K562 (cell line): ENCODE measurements at regions not wholly inside any gene's neighbourhood (a gene's known extent, or its start where the extent isn't known, plus 50 kb on each side); places are given as distances from the start of the nearest gene placed in this dataset.

Experiments used
- POLR2B ChIP-seq: fragments of 450-650 bp; IDR thresholded peaks from 2 replicates; pipeline ENCODE4 v1.6.1; 2018; ENCODE audit warnings: low read depth; ENCODE audit not compliant: partially characterized antibody
- RAD21 ChIP-seq, 2 experiments: fragments of 250-450 bp in 1 of 2; fragments of 450-650 bp in 1 of 2; sonication (Bioruptor Pico) in 1 of 2; formaldehyde crosslinking in 1 of 2; IDR thresholded peaks in 1 of 2; conservative IDR thresholded peaks in 1 of 2; 2 replicates each; pipeline versions ENCODE4 v1.4.0 to v1.8.0; 2020 to 2022; ENCODE audit warnings: mild to moderate bottlenecking in 2 of 2, moderate library complexity in 1 of 2
- REST ChIP-seq, 2 experiments: fragments of 450-650 bp; formaldehyde crosslinking in 1 of 2; IDR thresholded peaks; 2 replicates each; pipeline versions ENCODE4 v1.4.0 to v1.6.1; 2014 to 2020; ENCODE audit warnings: mild to moderate bottlenecking in 2 of 2, borderline replicate concordance in 1 of 2, low read depth in 1 of 2
- ZNF174 ChIP-seq: fragments of 250-450 bp; sonication (Bioruptor Pico); IDR thresholded peaks from 2 replicates; pipeline ENCODE4 v1.4.0; 2020; ENCODE audit warnings: mild to moderate bottlenecking
- ZNF184 ChIP-seq: sonication (generic); formaldehyde crosslinking; IDR thresholded peaks from 2 replicates; pipeline ENCODE4 v1.5.0; 2020; ENCODE audit warnings: missing genetic modification reagents
- ZNF282 ChIP-seq: sonication (generic); formaldehyde crosslinking; IDR thresholded peaks from 2 replicates; pipeline ENCODE4 v1.8.1; 2023; ENCODE audit warnings: missing genetic modification reagents
- TF ChIP-seq, protein P1 (sequence below), 3 experiments: IDR thresholded peaks in 2 of 3; conservative IDR thresholded peaks in 1 of 3; 2 replicates each; pipeline ENCODE4 v1.5.1; 2011 to 2012; ENCODE audit warnings: low read length in 3 of 3, mild to moderate bottlenecking in 3 of 3, control low read depth in 2 of 3, improper control_type of control experiment in 1 of 3, inconsistent platforms in 1 of 3, low read depth in 1 of 3, mixed read lengths in 1 of 3, moderate library complexity in 1 of 3; ENCODE audit not compliant: insufficient read depth in 2 of 3

GRCh38 chr9:8207596-8207995 lies 408.0 kb upstream of the DMAC1 start:
- TF ChIP-seq, protein P1, sequence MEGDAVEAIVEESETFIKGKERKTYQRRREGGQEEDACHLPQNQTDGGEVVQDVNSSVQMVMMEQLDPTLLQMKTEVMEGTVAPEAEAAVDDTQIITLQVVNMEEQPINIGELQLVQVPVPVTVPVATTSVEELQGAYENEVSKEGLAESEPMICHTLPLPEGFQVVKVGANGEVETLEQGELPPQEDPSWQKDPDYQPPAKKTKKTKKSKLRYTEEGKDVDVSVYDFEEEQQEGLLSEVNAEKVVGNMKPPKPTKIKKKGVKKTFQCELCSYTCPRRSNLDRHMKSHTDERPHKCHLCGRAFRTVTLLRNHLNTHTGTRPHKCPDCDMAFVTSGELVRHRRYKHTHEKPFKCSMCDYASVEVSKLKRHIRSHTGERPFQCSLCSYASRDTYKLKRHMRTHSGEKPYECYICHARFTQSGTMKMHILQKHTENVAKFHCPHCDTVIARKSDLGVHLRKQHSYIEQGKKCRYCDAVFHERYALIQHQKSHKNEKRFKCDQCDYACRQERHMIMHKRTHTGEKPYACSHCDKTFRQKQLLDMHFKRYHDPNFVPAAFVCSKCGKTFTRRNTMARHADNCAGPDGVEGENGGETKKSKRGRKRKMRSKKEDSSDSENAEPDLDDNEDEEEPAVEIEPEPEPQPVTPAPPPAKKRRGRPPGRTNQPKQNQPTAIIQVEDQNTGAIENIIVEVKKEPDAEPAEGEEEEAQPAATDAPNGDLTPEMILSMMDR (IDR thresholded peaks at IDR 0.05 in 2 of 3, conservative IDR thresholded peaks at IDR 0.05 in 1 of 3; ENCODE audit: insufficient read depth in 2 of 3, low read depth in 1 of 3, low read length in 3 of 3), result no peak
- no peak for TF ChIP-seq ZNF184
- TF ChIP-seq REST (IDR thresholded peaks at IDR 0.05; ENCODE audit: borderline replicate concordance), result no peak
- no peak for TF ChIP-seq REST (CRISPR knock-in tag; IDR thresholded peaks at IDR 0.05; ENCODE audit: low read depth)
- no peak for TF ChIP-seq RAD21 (CRISPR knock-in tag; conservative IDR thresholded peaks at IDR 0.05 in 1 of 2, IDR thresholded peaks at IDR 0.05 in 1 of 2)
- TF ChIP-seq POLR2B, result no peak
- TF ChIP-seq ZNF282 (CRISPR knock-in tag), result no peak
- TF ChIP-seq ZNF174 (CRISPR knock-in tag), result no peak
